Dendritic cell treated with granulocyte-macrophage colony-stimulating factor and Interleukin-4, amounts not matched to agents 40 ng/mL and 50 ng/mL, for 4 days (primary cell): ENCODE measurements at regions not wholly inside any gene's neighbourhood (a gene's known extent, or its start where the extent isn't known, plus 50 kb on each side); places are given as distances from the start of the nearest gene placed in this dataset.

Experiments
- H3K27ac Mint-ChIP-seq: one replicate; pipeline ENCODE4 v1.8.0; 2022; ENCODE audit warnings: mild to moderate bottlenecking, mixed read lengths
- H3K27me3 Mint-ChIP-seq: one replicate; pipeline ENCODE4 v1.8.0; 2022; ENCODE audit warnings: mild to moderate bottlenecking, mixed read lengths
- H3K36me3 Mint-ChIP-seq: one replicate; pipeline ENCODE4 v1.8.0; 2022; ENCODE audit warnings: low read depth, mixed read lengths
- H3K4me1 Mint-ChIP-seq: one replicate; pipeline ENCODE4 v1.8.0; 2022; ENCODE audit warnings: low read depth, mixed read lengths
- H3K4me3 Mint-ChIP-seq: one replicate; pipeline ENCODE4 v1.8.0; 2022; ENCODE audit warnings: mild to moderate bottlenecking, moderate library complexity, mixed read lengths
- H3K9me3 Mint-ChIP-seq: one replicate; pipeline ENCODE4 v1.8.0; 2022; ENCODE audit warnings: mixed read lengths
- intact Hi-C: fragments of 100-400 bp; cut with micrococcal nuclease; formaldehyde crosslinking; loops from one replicate; pipeline ENCODE4 v1.15.0; 2022

DNA sequence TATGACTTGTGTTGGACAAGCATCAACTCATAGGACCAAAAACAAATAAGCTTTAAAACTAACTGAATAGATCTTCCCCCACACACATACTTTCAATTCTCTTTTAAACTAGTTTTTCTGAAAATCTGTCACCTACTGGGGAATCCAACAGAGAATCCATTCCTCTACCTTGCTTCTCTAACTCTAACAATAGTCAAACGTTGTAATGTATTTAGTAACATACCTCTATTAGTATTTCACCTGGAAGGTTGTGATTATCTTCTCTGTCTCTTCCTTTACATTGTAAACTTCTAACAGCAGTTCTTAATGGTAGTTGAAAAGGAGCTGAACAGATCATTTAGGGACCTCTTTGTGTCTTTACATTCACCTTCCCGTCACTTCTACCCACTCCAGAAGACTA, 337.1 kb upstream of the FAM241A start:
- no peaks in the 10 kb centered on the region for H3K27me3 Mint-ChIP-seq
- intact Hi-C loops = no loop called here
- no peak overlapping the region for H3K4me3 Mint-ChIP-seq
- H3K4me1 Mint-ChIP-seq = no peaks in the 10 kb centered on the region
- H3K27ac Mint-ChIP-seq = no peak overlapping the region
- H3K36me3 Mint-ChIP-seq = no peaks in the 10 kb centered on the region
- no peaks in the 10 kb centered on the region for H3K9me3 Mint-ChIP-seq

DNA sequence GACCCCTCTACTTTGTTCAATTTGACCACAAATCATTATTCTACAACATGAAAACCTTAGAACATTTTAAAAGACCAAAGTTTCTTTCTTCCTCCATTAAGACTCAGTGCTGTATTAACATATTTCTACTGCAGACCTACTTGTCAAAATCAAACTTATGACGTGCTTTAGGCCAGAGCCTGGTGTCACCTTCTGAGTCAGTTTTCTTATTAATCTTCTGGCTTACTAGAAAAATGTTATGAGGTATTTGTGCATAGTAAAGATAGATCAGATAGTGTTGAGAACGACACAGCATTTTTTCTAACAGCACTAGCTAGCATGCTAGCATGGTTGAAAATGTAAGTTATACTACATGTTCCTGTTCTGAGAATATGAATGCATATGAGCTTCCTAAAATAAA, 333.6 kb upstream of the FAM241A start:
- Mint-ChIP-seq H3K4me3 (no peak overlapping the region), H3K36me3 (no peaks in the 10 kb centered on the region), H3K27ac (no peak overlapping the region), H3K27me3 (no peaks in the 10 kb centered on the region), H3K9me3 (peaks cover 5% of the 10 kb centered on the region), H3K4me1 (no peaks in the 10 kb centered on the region)
- intact Hi-C loops = no loop called here

DNA sequence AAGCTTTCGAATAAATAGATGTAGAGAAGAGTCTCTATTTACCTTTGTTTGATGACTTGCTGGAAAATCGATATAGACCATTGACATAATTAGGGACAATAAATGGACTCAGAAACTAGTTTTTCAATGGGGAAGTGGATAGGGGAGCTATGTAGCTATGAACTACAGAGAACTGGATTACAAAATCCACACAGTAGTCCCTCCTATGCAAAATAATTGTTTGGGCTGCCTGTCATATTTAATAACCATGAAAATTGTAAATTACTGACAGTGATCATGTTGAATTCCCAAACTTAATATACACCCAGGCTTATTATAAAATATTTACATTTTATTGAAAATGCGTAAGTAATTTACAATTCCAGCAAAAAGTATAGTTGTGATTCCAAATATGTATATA, 333.1 kb upstream of the FAM241A start:
- H3K4me1 Mint-ChIP-seq = no peaks in the 10 kb centered on the region

DNA sequence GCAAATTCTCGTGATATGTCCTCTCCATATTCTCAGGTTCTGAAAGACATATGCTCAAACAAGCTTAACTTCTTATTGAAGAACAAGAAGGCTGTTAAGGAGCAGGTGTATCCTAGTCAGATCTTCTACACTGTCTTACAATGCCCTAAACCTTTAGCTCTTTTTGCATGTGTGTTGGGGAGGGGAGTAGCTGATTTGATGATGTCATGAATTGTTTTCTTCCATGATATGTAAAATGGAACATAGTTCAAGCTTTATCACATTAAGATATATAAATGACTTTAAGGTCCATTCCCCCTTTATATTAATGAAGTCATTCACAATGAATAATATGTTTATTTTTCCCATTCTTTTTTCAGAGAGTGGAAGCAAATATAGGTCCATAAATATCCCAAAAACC, 332.5 kb upstream of the FAM241A start:
- Mint-ChIP-seq H3K4me1 (no peaks in the 10 kb centered on the region), H3K27me3 (no peaks in the 10 kb centered on the region), H3K36me3 (no peaks in the 10 kb centered on the region), H3K4me3 (no peak overlapping the region), H3K27ac (no peak overlapping the region), H3K9me3 (peaks cover 10% of the 10 kb centered on the region)
- intact Hi-C loops = no loop called here

More for the DNA sequence above, 333.1 kb upstream of the FAM241A start:
- H3K9me3 Mint-ChIP-seq = peaks cover 10% of the 10 kb centered on the region
- H3K4me3 Mint-ChIP-seq = no peak overlapping the region
- H3K27ac Mint-ChIP-seq = no peak overlapping the region
- intact Hi-C loops = no loop called here
- no peaks in the 10 kb centered on the region for H3K36me3 Mint-ChIP-seq
- no peaks in the 10 kb centered on the region for H3K27me3 Mint-ChIP-seq

DNA sequence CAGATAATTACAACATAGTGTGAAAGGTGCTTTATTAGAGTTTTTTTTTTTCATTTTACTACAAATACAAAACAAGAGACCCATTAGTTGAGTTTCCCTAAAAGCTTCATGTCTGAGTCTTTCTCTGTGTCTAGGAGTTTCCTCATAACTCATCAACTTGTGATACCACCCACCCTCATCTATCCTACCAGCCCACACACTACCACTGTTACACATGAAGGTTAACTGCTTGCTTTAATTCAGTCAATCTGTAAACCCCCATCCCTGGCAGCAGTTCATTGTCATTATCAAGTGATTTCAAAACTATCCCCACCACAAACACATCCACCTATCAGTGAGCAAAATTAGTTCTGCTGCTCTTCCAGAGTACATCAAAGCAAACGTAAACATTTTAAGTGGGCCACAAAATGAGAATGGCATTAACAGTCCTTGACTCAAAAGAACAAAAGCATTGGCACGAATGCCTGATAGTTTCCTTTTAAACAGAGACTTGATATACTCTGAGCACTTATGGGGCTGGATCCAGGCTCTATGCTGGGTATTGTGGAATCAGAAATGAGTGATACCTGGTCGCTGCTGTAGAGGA, 331.6 kb upstream of the FAM241A start:
- no peaks in the 10 kb centered on the region for H3K4me1 Mint-ChIP-seq
- H3K27ac Mint-ChIP-seq = no peak overlapping the region
- H3K27me3 Mint-ChIP-seq = no peaks in the 10 kb centered on the region
- peaks cover 10% of the 10 kb centered on the region for H3K9me3 Mint-ChIP-seq
- intact Hi-C loops = no loop called here
- H3K4me3 Mint-ChIP-seq = no peak overlapping the region
- H3K36me3 Mint-ChIP-seq = no peaks in the 10 kb centered on the region

DNA sequence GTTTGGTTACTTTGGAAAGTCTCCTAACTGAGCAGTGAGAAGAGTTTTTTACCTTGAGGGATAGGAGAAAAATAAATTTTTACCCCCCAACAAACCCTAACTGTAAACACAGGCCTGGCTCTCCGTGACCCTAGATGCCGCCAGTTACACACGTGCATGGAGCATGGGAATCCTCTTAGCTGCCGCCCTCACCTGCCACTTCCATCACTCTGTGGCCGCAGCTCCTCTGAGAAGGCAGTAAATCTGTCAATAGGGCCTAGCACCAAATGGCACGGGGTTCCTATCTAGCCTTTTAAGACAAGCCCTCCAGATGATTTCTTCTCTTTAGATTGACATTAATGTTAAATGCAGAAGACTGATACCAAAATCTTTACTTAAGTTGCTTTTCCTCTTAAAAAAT, 330.3 kb upstream of the FAM241A start:
- Mint-ChIP-seq H3K27ac (no peak overlapping the region), H3K4me3 (no peak overlapping the region), H3K9me3 (peaks cover 10% of the 10 kb centered on the region), H3K4me1 (no peaks in the 10 kb centered on the region), H3K36me3 (no peaks in the 10 kb centered on the region), H3K27me3 (no peaks in the 10 kb centered on the region)
- intact Hi-C loops = no loop called here

DNA sequence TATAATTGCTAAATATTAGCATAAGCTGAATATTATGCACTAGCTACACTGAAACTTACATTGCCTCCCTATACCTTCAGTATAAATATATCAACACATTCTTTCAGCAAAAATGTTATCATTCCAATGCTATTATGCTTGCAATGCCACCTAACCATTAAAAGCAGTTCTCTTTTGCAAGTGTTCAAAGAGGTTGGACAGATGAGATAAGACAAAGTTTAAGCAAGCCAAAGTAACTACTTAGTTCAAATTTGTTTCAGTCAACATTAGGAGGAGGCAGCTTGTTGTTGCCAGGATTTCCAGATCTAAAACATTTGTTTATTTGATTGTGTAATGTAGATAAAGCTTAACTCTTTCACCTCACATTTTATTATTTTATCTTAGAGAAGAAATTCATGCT, 323.9 kb upstream of the FAM241A start:
- no peak overlapping the region for H3K4me3 Mint-ChIP-seq
- H3K4me1 Mint-ChIP-seq = no peaks in the 10 kb centered on the region
- H3K36me3 Mint-ChIP-seq = no peaks in the 10 kb centered on the region
- intact Hi-C loops = no loop called here
- H3K9me3 Mint-ChIP-seq = peaks cover 8% of the 10 kb centered on the region
- H3K27me3 Mint-ChIP-seq = no peaks in the 10 kb centered on the region
- H3K27ac Mint-ChIP-seq = no peak overlapping the region

DNA sequence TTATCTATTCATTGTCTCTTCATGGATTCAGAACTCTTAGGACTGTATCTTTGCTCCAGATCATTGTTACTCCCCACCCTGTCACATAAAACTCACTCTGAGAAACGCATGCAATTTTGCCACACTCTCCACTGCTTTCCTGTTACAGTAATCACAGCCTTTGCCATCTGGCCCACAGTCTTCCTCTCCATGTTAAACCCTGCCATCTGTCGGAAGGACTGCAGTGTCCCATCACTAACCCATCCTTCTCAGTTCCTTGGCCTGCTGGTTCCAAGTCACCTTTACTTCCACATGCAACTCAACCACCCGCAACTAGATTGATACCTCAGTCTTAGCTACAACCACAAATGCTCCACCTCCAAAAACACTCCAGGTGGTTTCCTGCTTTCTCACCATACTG, 308.7 kb upstream of the FAM241A start:
- intact Hi-C loops = no loop called here
- no peak overlapping the region for H3K27ac Mint-ChIP-seq

DNA sequence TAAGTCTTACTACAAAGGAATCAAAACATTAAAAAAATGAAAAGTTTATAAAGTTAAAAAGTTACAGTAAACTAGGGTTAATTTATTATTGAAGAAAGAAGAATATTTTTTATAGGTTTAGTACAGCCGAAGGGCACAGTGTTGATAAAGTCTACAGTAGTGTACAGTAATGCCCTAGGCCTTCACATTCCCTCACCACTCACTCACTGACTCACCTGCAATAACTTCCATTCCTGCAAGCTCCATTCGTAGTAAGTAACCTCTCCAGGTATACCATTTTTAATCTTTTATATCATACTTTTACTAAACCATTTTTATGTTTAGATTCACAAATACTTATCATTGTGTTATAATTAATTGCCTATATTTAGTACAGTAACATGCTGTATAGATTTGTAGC, 307.5 kb upstream of the FAM241A start:
- H3K9me3 Mint-ChIP-seq = no peaks in the 10 kb centered on the region
- intact Hi-C loops = no loop called here
- H3K4me1 Mint-ChIP-seq = no peaks in the 10 kb centered on the region
- no peaks in the 10 kb centered on the region for H3K36me3 Mint-ChIP-seq
- H3K27me3 Mint-ChIP-seq = no peaks in the 10 kb centered on the region
- H3K27ac Mint-ChIP-seq = no peak overlapping the region
- no peak overlapping the region for H3K4me3 Mint-ChIP-seq

More for the DNA sequence above, 308.7 kb upstream of the FAM241A start:
- H3K27me3 Mint-ChIP-seq = no peaks in the 10 kb centered on the region
- H3K9me3 Mint-ChIP-seq = no peaks in the 10 kb centered on the region
- no peaks in the 10 kb centered on the region for H3K36me3 Mint-ChIP-seq
- H3K4me3 Mint-ChIP-seq = no peak overlapping the region
- no peaks in the 10 kb centered on the region for H3K4me1 Mint-ChIP-seq

DNA sequence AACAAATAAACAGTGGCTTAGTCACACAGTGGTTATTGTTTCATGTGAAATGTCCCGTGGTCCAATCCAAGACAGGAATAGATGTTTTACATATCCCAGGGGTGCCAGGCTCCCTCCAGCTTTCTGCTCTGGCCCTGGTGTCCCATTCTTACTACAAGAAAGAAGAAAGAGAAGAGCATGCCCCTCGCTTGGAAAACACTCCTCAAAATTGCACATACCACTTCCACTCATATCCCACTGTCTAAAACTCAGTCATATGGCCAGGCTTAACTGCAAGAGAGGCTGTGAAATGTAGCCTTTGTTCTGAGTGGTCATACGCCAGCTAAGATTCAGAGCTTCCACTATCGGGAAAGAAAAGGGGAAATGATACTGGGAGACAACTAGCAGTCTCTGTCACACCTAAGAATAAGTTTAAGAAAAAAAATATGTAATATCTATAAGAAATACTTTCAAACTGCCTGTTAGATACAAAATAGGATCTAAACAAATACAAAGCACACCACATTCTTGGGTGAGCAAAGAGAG, 306.8 kb upstream of the FAM241A start:
- Mint-ChIP-seq H3K4me1 (no peaks in the 10 kb centered on the region), H3K27ac (no peak overlapping the region), H3K27me3 (no peaks in the 10 kb centered on the region), H3K36me3 (no peaks in the 10 kb centered on the region), H3K4me3 (no peak overlapping the region), H3K9me3 (no peaks in the 10 kb centered on the region)
- intact Hi-C loops = no loop called here

DNA sequence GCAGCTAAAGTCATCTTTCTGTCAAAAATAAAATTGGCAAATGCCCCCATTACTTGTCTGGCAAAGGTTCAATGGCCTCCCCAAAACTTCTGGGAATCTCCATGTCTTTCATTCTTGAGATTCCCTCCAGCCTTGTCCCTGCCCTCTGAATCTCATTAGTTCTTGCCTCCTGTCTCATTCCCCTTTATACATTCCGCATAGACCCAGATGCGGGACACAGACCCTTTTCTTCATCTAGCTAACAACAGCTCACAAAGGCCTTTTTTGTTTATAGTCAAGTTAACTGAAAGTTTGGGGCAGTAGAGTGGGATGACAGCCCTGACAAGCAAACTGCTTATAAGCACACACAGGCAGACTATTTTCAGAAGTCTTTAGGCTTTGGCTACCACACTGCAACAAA, 306.1 kb upstream of the FAM241A start:
- H3K27me3 Mint-ChIP-seq = no peaks in the 10 kb centered on the region
- intact Hi-C loops = no loop called here

DNA sequence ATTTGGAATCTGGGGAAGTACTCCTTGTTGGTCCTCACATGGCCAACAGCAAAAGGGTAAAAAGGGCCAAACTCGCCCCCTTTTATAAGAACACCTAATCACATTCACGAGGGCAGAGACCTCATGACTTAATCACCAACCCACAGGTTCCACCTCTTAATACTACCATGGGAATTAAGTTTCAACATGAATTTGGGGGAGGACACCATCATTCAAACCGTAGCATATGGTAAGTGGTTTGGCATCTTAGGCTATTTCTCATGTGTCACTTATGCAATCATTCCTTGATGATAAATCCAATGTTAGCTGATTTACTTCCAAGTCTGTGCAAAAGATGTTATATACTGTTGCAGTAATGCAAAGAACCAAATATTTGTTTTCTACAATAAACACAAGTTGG, 302.9 kb upstream of the FAM241A start:
- no peaks in the 10 kb centered on the region for H3K4me1 Mint-ChIP-seq
- H3K27me3 Mint-ChIP-seq = no peaks in the 10 kb centered on the region
- no peak overlapping the region for H3K4me3 Mint-ChIP-seq
- intact Hi-C loops = no loop called here
- H3K36me3 Mint-ChIP-seq = no peaks in the 10 kb centered on the region
- H3K9me3 Mint-ChIP-seq = no peaks in the 10 kb centered on the region
- no peak overlapping the region for H3K27ac Mint-ChIP-seq

More for the DNA sequence above, 306.1 kb upstream of the FAM241A start:
- Mint-ChIP-seq H3K27ac (no peak overlapping the region), H3K9me3 (no peaks in the 10 kb centered on the region), H3K36me3 (no peaks in the 10 kb centered on the region), H3K4me1 (no peaks in the 10 kb centered on the region), H3K4me3 (no peak overlapping the region)

DNA sequence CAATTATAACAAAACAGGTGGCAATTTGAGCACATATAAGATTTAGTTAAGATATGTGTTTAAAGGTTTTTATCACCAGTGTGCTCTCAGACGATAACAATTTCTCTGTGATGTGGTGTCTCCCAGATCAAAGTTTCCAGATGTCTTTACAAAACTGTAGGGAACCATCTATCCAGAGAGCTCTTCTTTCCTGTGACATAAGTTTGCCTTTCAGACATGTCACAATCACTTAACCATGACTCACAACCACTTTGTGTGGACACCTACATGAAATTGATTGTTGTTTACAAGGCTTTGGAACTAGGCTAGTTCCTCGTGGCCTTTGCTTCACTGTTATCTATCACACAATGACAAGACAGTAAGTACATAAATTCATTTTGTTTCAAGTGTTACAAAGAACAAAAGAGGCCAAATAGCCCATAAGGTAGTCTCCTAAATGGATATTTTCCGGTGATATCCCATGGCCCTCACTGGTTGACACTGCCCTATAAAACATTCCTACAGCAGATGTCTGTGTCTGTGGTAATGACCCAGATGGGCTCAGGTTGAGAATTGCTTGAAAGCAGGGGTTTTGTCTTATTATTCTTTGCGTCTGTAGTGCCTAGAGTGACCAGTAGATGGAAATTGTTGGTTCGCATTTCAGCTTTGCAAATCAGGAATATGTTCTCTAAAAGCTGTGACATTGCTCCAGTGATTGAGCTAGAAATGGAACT, 297.8 kb upstream of the FAM241A start:
- intact Hi-C loops = no loop called here
- no peak overlapping the region for H3K4me3 Mint-ChIP-seq
- H3K4me1 Mint-ChIP-seq = no peaks in the 10 kb centered on the region
- no peaks in the 10 kb centered on the region for H3K36me3 Mint-ChIP-seq
- no peaks in the 10 kb centered on the region for H3K27me3 Mint-ChIP-seq
- H3K27ac Mint-ChIP-seq = no peak overlapping the region
- no peaks in the 10 kb centered on the region for H3K9me3 Mint-ChIP-seq

DNA sequence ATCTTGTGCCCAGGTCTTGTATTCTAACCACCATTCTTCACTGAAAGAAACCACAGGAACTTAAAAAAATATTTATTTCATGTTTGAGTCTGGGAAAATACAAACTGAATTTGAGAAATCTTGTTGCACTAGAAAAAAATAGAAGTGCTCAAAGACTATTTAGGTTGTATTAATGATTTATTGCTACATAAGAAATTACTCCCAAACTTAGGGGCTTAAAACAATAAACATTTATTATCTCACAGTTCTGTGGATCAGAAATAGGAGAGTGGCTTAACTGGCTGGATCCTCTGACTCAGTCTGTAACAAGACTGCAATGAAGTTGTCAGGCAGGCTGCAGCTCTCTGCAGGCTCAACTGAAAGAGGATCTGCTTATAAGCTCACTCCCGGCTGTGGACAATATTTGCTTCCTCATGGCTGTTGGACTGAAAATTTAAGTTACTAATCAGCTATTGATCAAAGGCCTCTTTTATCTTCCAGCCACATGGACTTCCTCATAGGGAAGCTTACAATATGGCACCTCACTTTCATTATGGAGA, 295.4 kb upstream of the FAM241A start:
- H3K27ac Mint-ChIP-seq = no peak overlapping the region
- no peaks in the 10 kb centered on the region for H3K9me3 Mint-ChIP-seq
- no peaks in the 10 kb centered on the region for H3K4me1 Mint-ChIP-seq
- H3K36me3 Mint-ChIP-seq = no peaks in the 10 kb centered on the region
- H3K4me3 Mint-ChIP-seq = no peak overlapping the region
- intact Hi-C loops = no loop called here
- no peaks in the 10 kb centered on the region for H3K27me3 Mint-ChIP-seq
